ENCODE measurements at regions not wholly inside any gene's neighbourhood (a gene's known extent, or its start where the extent isn't known, plus 50 kb on each side); places are given as distances from the start of the nearest gene placed in this dataset.

GRCh38 chr10:78574547-78574946, 494.2 kb upstream of the ZMIZ1 start:
- Histone ChIP-seq H3K4me1 (peaks cover 26 to 54% of the 10 kb centered on the region in 2 donors), H3K4me3 (replicated peaks in 1 of 3) (no peak overlapping the region), H3K27me3 (no peaks in the 10 kb centered on the region), H3K9me3 (no peaks in the 10 kb centered on the region), H3K27ac (no peak overlapping the region), H3K36me3 (no peaks in the 10 kb centered on the region)
- no peak for DNase-seq
- WGBS, 2 donors = 94 to 97% methylated on average over 7 of the region's 7 CpGs
- intact Hi-C loops (cut with DNase I) = no loop called here
- TF ChIP-seq POLR2A (IDR thresholded peaks at IDR 0.05) (no peak), CTCF (IDR thresholded peaks at IDR 0.05) (no peak)

- H3K36me3 ChIP-seq = no peaks in the 10 kb centered on the region
- TF ChIP-seq CTCF (IDR thresholded peaks at IDR 0.05) = no peak
- TF ChIP-seq POLR2A (IDR thresholded peaks at IDR 0.05) = no peak
- H3K9me3 ChIP-seq = no peaks in the 10 kb centered on the region
- DNase-seq = peak; percentile 29 to 30
- 32 to 42% methylated on average over 6 of the region's 6 CpGs for WGBS, 2 donors
- no peak overlapping the region for H3K27ac ChIP-seq
- peaks cover 23 to 54% of the 10 kb centered on the region in 2 donors for H3K4me1 ChIP-seq
- no peak overlapping the region for H3K4me3 ChIP-seq (replicated peaks in 1 of 3)
- H3K27me3 ChIP-seq = no peaks in the 10 kb centered on the region
- intact Hi-C loops (cut with DNase I) = no loop called here
Observed at GRCh38 chr10:78575400-78575799, 493.4 kb upstream of the ZMIZ1 start.

GRCh38 chr10:78576276-78576675, 492.5 kb upstream of the ZMIZ1 start:
- Histone ChIP-seq H3K36me3 (no peaks in the 10 kb centered on the region), H3K27me3 (no peaks in the 10 kb centered on the region), H3K27ac (no peak overlapping the region), H3K4me3 (replicated peaks in 1 of 3) (no peak overlapping the region), H3K9me3 (no peaks in the 10 kb centered on the region), H3K4me1 (peaks cover 14 to 46% of the 10 kb centered on the region in 2 donors)
- TF ChIP-seq CTCF (IDR thresholded peaks at IDR 0.05) = no peak
- TF ChIP-seq POLR2A (IDR thresholded peaks at IDR 0.05) = no peak
- intact Hi-C loops (cut with DNase I) = no loop called here
- DNase-seq = no peak
- 64 to 82% methylated on average over 5 of the region's 5 CpGs for WGBS, 2 donors

GRCh38 chr10:78577712-78578111, 491.1 kb upstream of the ZMIZ1 start:
- Histone ChIP-seq H3K27ac (no peak overlapping the region), H3K4me1 (peaks cover 4 to 32% of the 10 kb centered on the region in 2 donors), H3K27me3 (no peaks in the 10 kb centered on the region), H3K4me3 (replicated peaks in 1 of 3) (no peak overlapping the region), H3K9me3 (no peaks in the 10 kb centered on the region), H3K36me3 (no peaks in the 10 kb centered on the region)
- TF ChIP-seq POLR2A (IDR thresholded peaks at IDR 0.05) (no peak), CTCF (IDR thresholded peaks at IDR 0.05) (no peak)
- no peak for DNase-seq
- intact Hi-C loops (cut with DNase I) = no loop called here
- 85 to 88% methylated on average over 5 of the region's 5 CpGs for WGBS, 2 donors

- WGBS, 2 donors = 88 to 93% methylated on average over 6 of the region's 6 CpGs
- intact Hi-C loops (cut with DNase I) = no loop called here
- H3K27me3 ChIP-seq = no peaks in the 10 kb centered on the region
- peak overlapping the region in 1 of 3 donors; percentile 13 for H3K27ac ChIP-seq
- no peaks in the 10 kb centered on the region for H3K36me3 ChIP-seq
- H3K4me1 ChIP-seq = peaks cover 4 to 25% of the 10 kb centered on the region in 2 donors
- H3K9me3 ChIP-seq = no peaks in the 10 kb centered on the region
- no peak overlapping the region for H3K4me3 ChIP-seq (replicated peaks in 1 of 3)
- no peak for DNase-seq
- TF ChIP-seq CTCF (IDR thresholded peaks at IDR 0.05) (no peak), POLR2A (IDR thresholded peaks at IDR 0.05) (no peak)
Observed at GRCh38 chr10:78578929-78579328, 489.8 kb upstream of the ZMIZ1 start.

Data from thyroid gland (tissue), 4 donors.